B cell (primary cell): ENCODE measurements at regions not wholly inside any gene's neighbourhood (a gene's known extent, or its start where the extent isn't known, plus 50 kb on each side); places are given as distances from the start of the nearest gene placed in this dataset.

ENCODE experiments used
- ATAC-seq: fragments of 200-7000 bp; cut with Tn5 transposase; one replicate; pipeline ENCODE4 v1.10.0; 2021; ENCODE audit warnings: low read depth, mild to moderate bottlenecking, moderate number of reproducible peaks, moderate library complexity
- CTCF ChIA-PET: fragments of 350-600 bp; sonication (Branson Sonifier 250); formaldehyde crosslinking; loops from one replicate; lab custom pipeline; 2021; ENCODE audit warnings: antibody characterized with exemption, inconsistent platforms; lab: Charles Lee
- POLR2A ChIA-PET: fragments of 350-600 bp; sonication (Branson Sonifier 250); formaldehyde crosslinking; loops from one replicate; lab custom pipeline; 2021; ENCODE audit warnings: antibody characterized with exemption; lab: Charles Lee
- DNase-seq: peaks from one replicate; pipeline ENCODE4 v3.0.0; 2013
- H2AFZ ChIP-seq: 2 replicates; pipeline ENCODE4 v1.6.1; 2012; ENCODE audit warnings: mild to moderate bottlenecking, low read depth, low read length; ENCODE audit not compliant: insufficient read depth, poor library complexity, severe bottlenecking
- H3K27ac ChIP-seq, 2 donors: 1 replicate in 1 of 2; 2 replicates in 1 of 2; pipeline ENCODE4 v1.5.1; 2012 to 2013; ENCODE audit warnings: low read length in 2 of 2, mild to moderate bottlenecking in 2 of 2, moderate library complexity in 1 of 2
- H3K27me3 ChIP-seq, 4 experiments: fragments of 200-600 bp in 1 of 4; sonication (generic) in 1 of 4; replicated peaks in 1 of 4; 1 replicate in 2 of 4; 2 replicates in 2 of 4; pipeline versions ENCODE4 v1.6.1 to v1.7.0; 2013 to 2016; ENCODE audit warnings: low read length in 3 of 4, mild to moderate bottlenecking in 2 of 4, mixed read lengths in 1 of 4, moderate library complexity in 1 of 4; ENCODE audit not compliant: insufficient read depth in 4 of 4, control insufficient read depth in 3 of 4; ENCODE audit errors: control extremely low read depth in 1 of 4
- H3K36me3 ChIP-seq, 2 experiments: replicated peaks in 1 of 2; 1 replicate in 1 of 2; 2 replicates in 1 of 2; pipeline versions ENCODE4 v1.6.1 to v1.7.1; 2013; ENCODE audit warnings: low read length in 1 of 2; ENCODE audit not compliant: insufficient read depth in 2 of 2, control insufficient read depth in 1 of 2; ENCODE audit errors: control extremely low read depth in 1 of 2, extremely low read depth in 1 of 2
- H3K4me1 ChIP-seq, 2 donors: fragments of 200-600 bp in 1 of 2; sonication (generic) in 1 of 2; 1 replicate in 1 of 2; 2 replicates in 1 of 2; pipeline versions ENCODE4 v1.5.1 to v1.6.1; 2013 to 2017; ENCODE audit warnings: low read length in 2 of 2; ENCODE audit not compliant: control insufficient read depth in 2 of 2, insufficient read depth in 2 of 2
- H3K4me2 ChIP-seq: replicated peaks from 2 replicates; pipeline ENCODE3; 2012; ENCODE audit warnings: mild to moderate bottlenecking, low read depth, low read length; ENCODE audit not compliant: poor library complexity, severe bottlenecking
- H3K4me3 ChIP-seq, 5 experiments: fragments of 200-600 bp in 1 of 5; sonication (generic) in 1 of 5; 1 replicate in 3 of 5; 2 replicates in 2 of 5; pipeline versions ENCODE4 v1.5.1 to v1.7.0; 2011 to 2016; ENCODE audit warnings: low read length in 4 of 5, mild to moderate bottlenecking in 4 of 5, low read depth in 2 of 5, control low read depth in 1 of 5, moderate library complexity in 1 of 5; ENCODE audit not compliant: insufficient read depth in 1 of 5; ENCODE audit errors: control extremely low read depth in 1 of 5, extremely low read depth in 1 of 5
- H3K79me2 ChIP-seq: fragments of 200-600 bp; sonication (generic); one replicate; pipeline ENCODE4 v1.6.0; 2016; ENCODE audit warnings: low read length; ENCODE audit not compliant: control insufficient read depth, insufficient read depth
- H3K9ac ChIP-seq: fragments of 200-600 bp; sonication (generic); 2 replicates; pipeline ENCODE4 v1.6.1; 2017; ENCODE audit warnings: mild to moderate bottlenecking, low read length, moderate library complexity
- H3K9me3 ChIP-seq, 3 donors: one replicate each; pipeline versions ENCODE4 v1.6.1 to v1.7.1; 2013; ENCODE audit warnings: low read length in 2 of 3; ENCODE audit not compliant: control insufficient read depth in 2 of 3, insufficient read depth in 1 of 3; ENCODE audit errors: control extremely low read depth in 1 of 3
- H4K20me1 ChIP-seq: 2 replicates; pipeline ENCODE4 v1.6.0; 2012; ENCODE audit warnings: mild to moderate bottlenecking, low read length; ENCODE audit not compliant: insufficient read depth, control insufficient read depth, poor library complexity, severe bottlenecking
- H3K27ac Mint-ChIP-seq: one replicate; pipeline ENCODE4 v1.8.0; 2021; ENCODE audit warnings: mixed read lengths
- H3K27me3 Mint-ChIP-seq: one replicate; pipeline ENCODE4 v1.8.0; 2021; ENCODE audit warnings: mixed read lengths
- H3K4me1 Mint-ChIP-seq: one replicate; pipeline ENCODE4 v1.8.0; 2021; ENCODE audit warnings: mixed read lengths
- H3K4me3 Mint-ChIP-seq: one replicate; pipeline ENCODE4 v1.8.0; 2021; ENCODE audit warnings: mixed read lengths
- H3K9me3 Mint-ChIP-seq: one replicate; pipeline ENCODE4 v1.8.0; 2022; ENCODE audit warnings: mixed read lengths; ENCODE audit not compliant: insufficient read depth
- EZH2 ChIP-seq: IDR thresholded peaks from 2 replicates; pipeline ENCODE4 v1.6.1; 2012; ENCODE audit warnings: borderline replicate concordance, low read depth, mild to moderate bottlenecking, moderate library complexity, low read length; ENCODE audit not compliant: insufficient read depth, poor library complexity, severe bottlenecking
- WGBS: methylation state at CpG from one replicate; pipeline ENCODE4 v1.1.5; 2013; ENCODE audit warnings: missing lambda C conversion rate; ENCODE audit not compliant: insufficient coverage; 5-methylcytosine and 5-hydroxymethylcytosine counted together
- intact Hi-C: fragments of 100-400 bp; cut with micrococcal nuclease; formaldehyde crosslinking; loops from one replicate; pipeline ENCODE4 v1.10.0; 2022
- TF ChIP-seq, protein P1 (sequence below): fragments of 200-600 bp; IDR thresholded peaks from one replicate; pipeline ENCODE4 v1.8.0; 2022; ENCODE audit warnings: antibody characterized with exemption, mild to moderate bottlenecking

DNA sequence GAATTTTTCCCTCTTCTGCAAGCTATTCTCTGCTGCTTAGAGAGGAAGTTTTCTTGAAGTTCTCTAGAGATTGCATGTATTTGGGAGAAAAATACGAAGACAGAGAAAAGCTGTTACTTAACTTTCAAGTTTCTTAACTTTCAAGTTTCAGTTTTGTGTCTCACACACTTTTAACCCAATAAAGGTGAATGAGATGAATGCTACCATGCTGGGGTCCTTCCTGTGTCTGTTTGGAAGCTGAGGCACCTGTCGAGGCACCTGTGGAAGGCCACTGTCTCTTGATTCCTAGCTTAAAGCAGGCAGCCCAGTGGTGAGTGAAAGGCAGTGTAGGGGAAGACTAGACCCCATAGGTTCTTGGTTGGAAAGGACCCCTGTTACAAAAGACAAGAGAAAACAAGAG lies 372.8 kb upstream of the JARID2 start:
- Mint-ChIP-seq H3K27ac (no peak overlapping the region), H3K4me3 (no peak overlapping the region), H3K27me3 (no peaks in the 10 kb centered on the region), H3K9me3 (no peaks in the 10 kb centered on the region), H3K4me1 (peaks cover 36% of the 10 kb centered on the region)
- Histone ChIP-seq H4K20me1 (no peaks in the 10 kb centered on the region), H3K4me2 (no peak overlapping the region), H3K79me2 (no peaks in the 10 kb centered on the region), H3K4me1 (peaks cover 14 to 17% of the 10 kb centered on the region in 2 donors), H3K4me3 (no peak overlapping the region), H3K36me3 (no peaks in the 10 kb centered on the region), H3K9ac (no peak overlapping the region), H3K9me3 (peaks cover 0 to 4% (median 0%) of the 10 kb centered on the region in 3 donors), H3K27me3 (no peaks in the 10 kb centered on the region), H2AFZ (no peak overlapping the region), H3K27ac (no peak overlapping the region)
- TF ChIP-seq EZH2 = no peak
- TF ChIP-seq, protein P1, sequence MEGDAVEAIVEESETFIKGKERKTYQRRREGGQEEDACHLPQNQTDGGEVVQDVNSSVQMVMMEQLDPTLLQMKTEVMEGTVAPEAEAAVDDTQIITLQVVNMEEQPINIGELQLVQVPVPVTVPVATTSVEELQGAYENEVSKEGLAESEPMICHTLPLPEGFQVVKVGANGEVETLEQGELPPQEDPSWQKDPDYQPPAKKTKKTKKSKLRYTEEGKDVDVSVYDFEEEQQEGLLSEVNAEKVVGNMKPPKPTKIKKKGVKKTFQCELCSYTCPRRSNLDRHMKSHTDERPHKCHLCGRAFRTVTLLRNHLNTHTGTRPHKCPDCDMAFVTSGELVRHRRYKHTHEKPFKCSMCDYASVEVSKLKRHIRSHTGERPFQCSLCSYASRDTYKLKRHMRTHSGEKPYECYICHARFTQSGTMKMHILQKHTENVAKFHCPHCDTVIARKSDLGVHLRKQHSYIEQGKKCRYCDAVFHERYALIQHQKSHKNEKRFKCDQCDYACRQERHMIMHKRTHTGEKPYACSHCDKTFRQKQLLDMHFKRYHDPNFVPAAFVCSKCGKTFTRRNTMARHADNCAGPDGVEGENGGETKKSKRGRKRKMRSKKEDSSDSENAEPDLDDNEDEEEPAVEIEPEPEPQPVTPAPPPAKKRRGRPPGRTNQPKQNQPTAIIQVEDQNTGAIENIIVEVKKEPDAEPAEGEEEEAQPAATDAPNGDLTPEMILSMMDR = no peak
- intact Hi-C loops = no loop called here
- 71% methylated on average over 1 of the region's 2 CpGs for WGBS
- no peak for DNase-seq
- CTCF ChIA-PET = no interaction called here
- ATAC-seq = no peak
- POLR2A ChIA-PET = interaction anchor here (0.7 kb wide), 1 partner anchor 156 kb away, joined by 3 read pairs; no protein-coding TSS in a partner anchor

DNA sequence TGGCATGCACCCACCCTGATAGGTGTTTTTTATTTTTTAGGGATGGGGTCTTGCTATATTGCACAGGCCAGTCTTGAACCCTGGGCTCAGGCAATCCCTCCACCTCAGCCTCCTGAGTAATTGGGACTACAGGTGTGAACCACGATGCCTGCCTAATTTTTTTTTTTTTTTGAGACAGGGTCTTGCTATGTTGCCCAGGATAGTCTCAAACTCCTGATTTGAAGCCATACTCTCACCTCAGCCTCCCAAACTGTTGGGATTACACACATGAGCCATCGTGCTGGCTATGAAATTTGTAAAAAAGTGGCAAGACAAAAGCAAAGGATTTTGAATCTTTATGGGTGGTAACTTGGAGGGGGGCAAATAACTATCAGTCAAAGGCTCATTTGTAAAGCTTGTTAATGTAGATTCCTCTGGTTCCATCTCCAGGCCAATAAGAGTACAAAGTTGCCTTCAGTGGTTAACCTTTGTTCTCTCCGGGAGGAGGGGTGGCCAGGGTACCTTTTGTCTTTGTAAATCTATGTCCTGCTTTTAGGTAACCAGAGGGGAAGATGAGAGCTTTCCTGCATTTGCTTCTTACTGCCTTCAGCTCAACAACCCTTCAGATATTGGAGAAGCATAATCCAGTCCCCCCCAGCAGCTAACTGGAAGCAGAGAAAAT lies 372.0 kb upstream of the JARID2 start:
- H3K4me3 ChIP-seq = no peak overlapping the region
- H3K27ac ChIP-seq = no peak overlapping the region
- Mint-ChIP-seq H3K27me3 (no peaks in the 10 kb centered on the region), H3K4me1 (peaks cover 36% of the 10 kb centered on the region), H3K27ac (no peak overlapping the region), H3K9me3 (no peaks in the 10 kb centered on the region), H3K4me3 (no peak overlapping the region)
- ChIA-PET CTCF (no interaction called here), POLR2A (interaction anchor here (0.7 kb wide), 1 partner anchor 156 kb away, joined by 3 read pairs; no protein-coding TSS in a partner anchor)
- no peak overlapping the region for H2AFZ ChIP-seq
- peaks cover 0 to 4% (median 0%) of the 10 kb centered on the region in 3 donors for H3K9me3 ChIP-seq
- ATAC-seq (no peak), DNase-seq (no peak)
- H3K27me3 ChIP-seq = no peaks in the 10 kb centered on the region
- peaks cover 14 to 17% of the 10 kb centered on the region in 2 donors for H3K4me1 ChIP-seq
- WGBS = no CpG with 5 or more reads among the region's 3 CpGs
- H4K20me1 ChIP-seq = no peaks in the 10 kb centered on the region
- no peak overlapping the region for H3K4me2 ChIP-seq
- no peak overlapping the region for H3K9ac ChIP-seq
- H3K36me3 ChIP-seq = no peaks in the 10 kb centered on the region
- no peak for TF ChIP-seq EZH2
- TF ChIP-seq, protein P1 = no peak
- intact Hi-C loops = no loop called here
- H3K79me2 ChIP-seq = no peaks in the 10 kb centered on the region
